Hepatocyte (in vitro differentiated cells): ENCODE measurements at regions not wholly inside any gene's neighbourhood (a gene's known extent, or its start where the extent isn't known, plus 50 kb on each side); places are given as distances from the start of the nearest gene placed in this dataset.
A peak's percentile ranks its signal among the peaks of the same experiment; 100 is the strongest.

ENCODE experiments used
- DNase-seq: peaks from one replicate; pipeline ENCODE4 v3.0.0-alpha.2; 2016; ENCODE audit warnings: low spot score
- H2AFZ ChIP-seq: fragments of 200-600 bp; sonication (generic); 2 replicates; pipeline ENCODE4 v1.6.0; 2016; ENCODE audit warnings: antibody characterized with exemption, mild to moderate bottlenecking
- H3K27ac ChIP-seq: fragments of 200-600 bp; sonication (generic); 2 replicates; pipeline ENCODE4 v1.5.1; 2016; ENCODE audit warnings: mild to moderate bottlenecking
- H3K27me3 ChIP-seq: fragments of 200-600 bp; sonication (generic); 2 replicates; pipeline ENCODE4 v1.6.1; 2016
- H3K36me3 ChIP-seq: fragments of 200-600 bp; sonication (generic); replicated peaks from 2 replicates; pipeline ENCODE4 v1.5.1; 2016; ENCODE audit warnings: low read depth; ENCODE audit not compliant: insufficient read depth
- H3K4me1 ChIP-seq: fragments of 200-600 bp; sonication (generic); 2 replicates; pipeline ENCODE4 v1.5.1; 2016; ENCODE audit warnings: mild to moderate bottlenecking, moderate library complexity; ENCODE audit not compliant: insufficient read depth
- H3K4me2 ChIP-seq: fragments of 200-600 bp; sonication (generic); 2 replicates; pipeline ENCODE4 v1.6.0; 2016
- H3K4me3 ChIP-seq: fragments of 200-600 bp; sonication (generic); 2 replicates; pipeline ENCODE4 v1.5.1; 2016; ENCODE audit warnings: mild to moderate bottlenecking
- H3K79me2 ChIP-seq: fragments of 200-600 bp; sonication (generic); 2 replicates; pipeline ENCODE4 v1.6.0; 2017; ENCODE audit warnings: mild to moderate bottlenecking
- H3K9me2 ChIP-seq: fragments of 200-600 bp; sonication (generic); replicated peaks from 2 replicates; pipeline ENCODE4 v1.6.0; 2017; ENCODE audit warnings: mild to moderate bottlenecking; ENCODE audit not compliant: insufficient read depth
- H3K9me3 ChIP-seq: fragments of 200-600 bp; sonication (generic); 2 replicates; pipeline ENCODE4 v1.5.1; 2016; ENCODE audit warnings: low read depth, mild to moderate bottlenecking
- H4K20me1 ChIP-seq: fragments of 200-600 bp; sonication (generic); 2 replicates; pipeline ENCODE4 v1.6.0; 2016; ENCODE audit warnings: mild to moderate bottlenecking; ENCODE audit not compliant: insufficient read depth, poor library complexity, severe bottlenecking
- EZH2 ChIP-seq: fragments of 200-600 bp; sonication (generic); IDR thresholded peaks from 2 replicates; pipeline ENCODE4 v1.6.1; 2016; ENCODE audit warnings: antibody characterized with exemption, mild to moderate bottlenecking, borderline replicate concordance
- EZH2phosphoT487 ChIP-seq: fragments of 200-600 bp; sonication (generic); IDR thresholded peaks from one replicate; pipeline ENCODE4 v1.6.1; 2018; ENCODE audit warnings: antibody characterized with exemption, mild to moderate bottlenecking, low read depth, moderate library complexity; ENCODE audit not compliant: unreplicated experiment, severe bottlenecking
- WGBS: methylation state at CpG from one replicate; pipeline ENCODE4 v1.1.6; 2016; ENCODE audit warnings: low lambda C conversion rate; ENCODE audit errors: missing lambda C conversion rate; 5-methylcytosine and 5-hydroxymethylcytosine counted together
- TF ChIP-seq, protein P1 (sequence below): fragments of 200-600 bp; sonication (generic); IDR thresholded peaks from 2 replicates; pipeline ENCODE4 v1.5.1; 2016; ENCODE audit warnings: antibody characterized with exemption, mild to moderate bottlenecking; ENCODE audit not compliant: poor library complexity

DNA sequence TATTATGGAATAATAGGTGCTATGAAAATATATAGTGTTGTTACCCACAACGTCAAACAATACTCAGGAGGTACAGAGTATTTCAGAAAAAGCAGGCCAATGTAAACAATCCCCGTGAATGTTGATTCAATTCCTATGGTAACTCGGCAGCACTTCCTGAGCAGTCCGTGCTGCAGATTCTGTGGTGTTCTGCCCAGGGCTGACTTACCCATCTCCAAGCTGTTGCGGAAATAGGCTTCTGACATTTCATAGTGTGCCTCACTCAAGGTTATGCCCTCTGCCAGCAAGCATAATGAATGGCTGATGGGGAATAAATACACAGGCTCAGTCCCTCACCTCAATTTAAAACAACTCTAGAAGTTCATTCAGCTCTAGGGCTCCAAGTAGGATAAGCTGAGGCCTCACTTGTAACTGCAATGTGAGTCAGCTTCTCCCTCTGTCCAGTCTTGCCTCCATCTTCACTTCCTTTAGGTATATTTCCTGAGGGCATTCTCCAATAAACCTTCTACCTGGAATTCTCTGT lies 177.6 kb downstream of the GNAI1 start:
- no peak for TF ChIP-seq EZH2phosphoT487
- TF ChIP-seq, protein P1, sequence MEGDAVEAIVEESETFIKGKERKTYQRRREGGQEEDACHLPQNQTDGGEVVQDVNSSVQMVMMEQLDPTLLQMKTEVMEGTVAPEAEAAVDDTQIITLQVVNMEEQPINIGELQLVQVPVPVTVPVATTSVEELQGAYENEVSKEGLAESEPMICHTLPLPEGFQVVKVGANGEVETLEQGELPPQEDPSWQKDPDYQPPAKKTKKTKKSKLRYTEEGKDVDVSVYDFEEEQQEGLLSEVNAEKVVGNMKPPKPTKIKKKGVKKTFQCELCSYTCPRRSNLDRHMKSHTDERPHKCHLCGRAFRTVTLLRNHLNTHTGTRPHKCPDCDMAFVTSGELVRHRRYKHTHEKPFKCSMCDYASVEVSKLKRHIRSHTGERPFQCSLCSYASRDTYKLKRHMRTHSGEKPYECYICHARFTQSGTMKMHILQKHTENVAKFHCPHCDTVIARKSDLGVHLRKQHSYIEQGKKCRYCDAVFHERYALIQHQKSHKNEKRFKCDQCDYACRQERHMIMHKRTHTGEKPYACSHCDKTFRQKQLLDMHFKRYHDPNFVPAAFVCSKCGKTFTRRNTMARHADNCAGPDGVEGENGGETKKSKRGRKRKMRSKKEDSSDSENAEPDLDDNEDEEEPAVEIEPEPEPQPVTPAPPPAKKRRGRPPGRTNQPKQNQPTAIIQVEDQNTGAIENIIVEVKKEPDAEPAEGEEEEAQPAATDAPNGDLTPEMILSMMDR: no peak
- TF ChIP-seq EZH2: no peak
- Histone ChIP-seq H2AFZ (no peak overlapping the region), H3K4me1 (peaks cover 5% of the 10 kb centered on the region), H3K79me2 (no peaks in the 10 kb centered on the region), H3K9me2 (no peaks in the 10 kb centered on the region), H4K20me1 (no peaks in the 10 kb centered on the region), H3K36me3 (no peaks in the 10 kb centered on the region), H3K27me3 (no peaks in the 10 kb centered on the region), H3K4me3 (no peak overlapping the region), H3K27ac (peak overlapping the region; percentile 41), H3K9me3 (no peaks in the 10 kb centered on the region), H3K4me2 (no peak overlapping the region)
- WGBS: 18% methylated on average over 5 of the region's 5 CpGs
- peak; percentile 51 for DNase-seq

DNA sequence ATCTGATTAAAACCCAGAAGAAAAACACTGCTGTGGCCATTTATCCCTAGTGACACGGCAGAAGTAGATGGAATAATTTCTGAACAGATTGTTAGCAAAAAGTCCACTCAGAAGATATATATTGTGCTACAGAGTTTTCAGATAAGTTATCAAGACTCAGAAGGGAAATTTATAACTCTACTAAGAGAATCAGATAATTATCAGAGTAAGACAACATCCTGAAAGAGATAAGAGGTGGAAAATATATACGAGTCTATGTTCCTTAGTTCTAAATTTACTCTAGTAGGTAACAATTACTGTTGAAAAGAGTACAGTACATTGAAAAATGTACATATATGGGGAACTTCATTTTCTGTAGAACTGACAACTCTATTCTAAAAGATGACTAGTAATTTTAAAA lies 176.7 kb downstream of the GNAI1 start:
- TF ChIP-seq, protein P1: no peak
- TF ChIP-seq EZH2 (no peak), EZH2phosphoT487 (no peak)
- H3K4me2 ChIP-seq: no peak overlapping the region

DNA sequence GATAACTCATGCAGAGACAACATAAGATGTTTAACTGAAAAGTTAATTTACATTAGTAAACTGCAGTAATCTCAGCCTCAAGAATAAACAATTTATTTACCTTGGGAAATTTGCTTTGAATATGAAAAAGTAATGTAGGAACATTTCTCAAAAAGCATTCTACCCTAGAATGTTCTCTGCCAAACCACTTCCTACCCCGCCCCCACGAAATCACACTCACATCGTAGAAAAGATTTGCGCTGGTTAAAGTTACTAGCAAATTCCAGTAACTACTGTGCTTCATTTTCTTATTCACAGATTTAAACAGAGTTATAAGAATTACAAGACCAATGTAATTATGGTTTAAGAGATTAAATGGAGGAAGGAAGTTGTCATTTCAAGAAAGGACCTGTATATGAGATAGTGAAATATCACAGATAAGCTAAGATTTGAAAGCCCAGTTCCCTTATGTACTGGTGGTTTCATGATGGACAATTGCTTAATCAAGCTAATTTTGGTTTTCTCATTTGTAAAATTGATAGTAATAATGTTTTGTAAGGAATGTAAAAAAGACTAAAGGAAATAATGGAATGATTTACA lies 175.4 kb downstream of the GNAI1 start:
- Histone ChIP-seq H3K27ac (no peak overlapping the region), H2AFZ (no peak overlapping the region), H4K20me1 (no peaks in the 10 kb centered on the region), H3K4me2 (no peak overlapping the region), H3K79me2 (no peaks in the 10 kb centered on the region), H3K36me3 (no peaks in the 10 kb centered on the region), H3K9me2 (no peaks in the 10 kb centered on the region), H3K27me3 (no peaks in the 10 kb centered on the region), H3K9me3 (no peaks in the 10 kb centered on the region), H3K4me3 (no peak overlapping the region), H3K4me1 (peaks cover 5% of the 10 kb centered on the region)
- 93% methylated on average over 4 of the region's 4 CpGs for WGBS
- TF ChIP-seq, protein P1: no peak
- TF ChIP-seq EZH2phosphoT487 (no peak), EZH2 (no peak)
- DNase-seq: no peak

More for the DNA sequence above, 176.7 kb downstream of the GNAI1 start:
- no peaks in the 10 kb centered on the region for H3K79me2 ChIP-seq
- H3K9me2 ChIP-seq: no peaks in the 10 kb centered on the region
- H3K4me1 ChIP-seq: peaks cover 5% of the 10 kb centered on the region
- 44% methylated on average over 2 of the region's 2 CpGs for WGBS
- peak overlapping the region; percentile 26 for H3K27ac ChIP-seq
- H3K27me3 ChIP-seq: no peaks in the 10 kb centered on the region
- H3K9me3 ChIP-seq: no peaks in the 10 kb centered on the region
- no peak overlapping the region for H2AFZ ChIP-seq
- no peak overlapping the region for H3K4me3 ChIP-seq
- no peak for DNase-seq
- no peaks in the 10 kb centered on the region for H4K20me1 ChIP-seq
- H3K36me3 ChIP-seq: no peaks in the 10 kb centered on the region
